T-helper 2 cell treated with Interferon-gamma antibody and Interleukin-4, amounts not matched to agents 5 μg/mL and 100 μg/mL, for 36 hours (primary cell): ENCODE measurements at regions not wholly inside any gene's neighbourhood (a gene's known extent, or its start where the extent isn't known, plus 50 kb on each side); places are given as distances from the start of the nearest gene placed in this dataset.
A peak's percentile ranks its signal among the peaks of the same experiment; 100 is the strongest.

Experiments used
- DNase-seq: peaks from one replicate; pipeline ENCODE4 v3.0.0; 2021; ENCODE audit warnings: low spot score
- H3K27ac Mint-ChIP-seq: one replicate; pipeline ENCODE4 v1.8.0; 2021; ENCODE audit warnings: mild to moderate bottlenecking, mixed read lengths
- H3K27me3 Mint-ChIP-seq: one replicate; pipeline ENCODE4 v1.8.0; 2021; ENCODE audit warnings: low read depth, mixed read lengths
- H3K36me3 Mint-ChIP-seq: one replicate; pipeline ENCODE4 v1.8.0; 2021; ENCODE audit warnings: low read depth, mixed read lengths
- H3K4me1 Mint-ChIP-seq: one replicate; pipeline ENCODE4 v1.8.0; 2021; ENCODE audit warnings: low read depth, mixed read lengths
- H3K4me3 Mint-ChIP-seq: one replicate; pipeline ENCODE4 v1.8.0; 2022; ENCODE audit warnings: mild to moderate bottlenecking, moderate library complexity, mixed read lengths
- H3K9me3 Mint-ChIP-seq: one replicate; pipeline ENCODE4 v1.8.0; 2021; ENCODE audit warnings: mixed read lengths

- Mint-ChIP-seq H3K27ac (peak overlapping the region; percentile 87), H3K4me1 (peaks cover 46% of the 10 kb centered on the region), H3K4me3 (peak overlapping the region; percentile 60), H3K36me3 (peaks cover 12% of the 10 kb centered on the region), H3K9me3 (no peaks in the 10 kb centered on the region), H3K27me3 (no peaks in the 10 kb centered on the region)
- no peak for DNase-seq
Measured at GRCh38 chr14:50039120-50039517, 77.3 kb downstream of the VCPKMT start.

- DNase-seq = no peak
- Mint-ChIP-seq H3K27ac (peak overlapping the region; percentile 97), H3K36me3 (peaks cover 12% of the 10 kb centered on the region), H3K9me3 (no peaks in the 10 kb centered on the region), H3K27me3 (no peaks in the 10 kb centered on the region), H3K4me3 (peak overlapping the region; percentile 85), H3K4me1 (peaks cover 53% of the 10 kb centered on the region)
Measured at GRCh38 chr14:50039734-50040400, 76.5 kb downstream of the VCPKMT start.

- DNase-seq = peak; percentile 45
- Mint-ChIP-seq H3K4me3 (peak overlapping the region; percentile 85), H3K9me3 (no peaks in the 10 kb centered on the region), H3K36me3 (peaks cover 12% of the 10 kb centered on the region), H3K27ac (peak overlapping the region; percentile 97), H3K27me3 (no peaks in the 10 kb centered on the region), H3K4me1 (peaks cover 56% of the 10 kb centered on the region)
Measured at GRCh38 chr14:50040401-50040775, 76.0 kb downstream of the VCPKMT start.

GRCh38 chr14:50040895-50041465 is 75.4 kb downstream of the VCPKMT start:
- peak overlapping the region; percentile 85 for H3K4me3 Mint-ChIP-seq
- peak overlapping the region; percentile 97 for H3K27ac Mint-ChIP-seq
- H3K4me1 Mint-ChIP-seq = peaks cover 62% of the 10 kb centered on the region
- no peak for DNase-seq
- no peaks in the 10 kb centered on the region for H3K9me3 Mint-ChIP-seq
- H3K36me3 Mint-ChIP-seq = peaks cover 17% of the 10 kb centered on the region
- H3K27me3 Mint-ChIP-seq = no peaks in the 10 kb centered on the region

GRCh38 chr14:50041980-50042379 is 74.4 kb downstream of the VCPKMT start:
- H3K27ac Mint-ChIP-seq = no peak overlapping the region
- H3K27me3 Mint-ChIP-seq = no peaks in the 10 kb centered on the region
- H3K4me1 Mint-ChIP-seq = peaks cover 69% of the 10 kb centered on the region
- H3K4me3 Mint-ChIP-seq = no peak overlapping the region
- DNase-seq = no peak
- peaks cover 23% of the 10 kb centered on the region for H3K36me3 Mint-ChIP-seq
- no peaks in the 10 kb centered on the region for H3K9me3 Mint-ChIP-seq

GRCh38 chr14:50044042-50044651 is 72.2 kb downstream of the VCPKMT start:
- DNase-seq = no peak
- no peaks in the 10 kb centered on the region for H3K27me3 Mint-ChIP-seq
- H3K36me3 Mint-ChIP-seq = peaks cover 19% of the 10 kb centered on the region
- H3K9me3 Mint-ChIP-seq = no peaks in the 10 kb centered on the region
- H3K4me1 Mint-ChIP-seq = peaks cover 62% of the 10 kb centered on the region
- H3K4me3 Mint-ChIP-seq = peak overlapping the region; percentile 62
- peak overlapping the region; percentile 95 for H3K27ac Mint-ChIP-seq

- Mint-ChIP-seq H3K27me3 (no peaks in the 10 kb centered on the region), H3K36me3 (peaks cover 19% of the 10 kb centered on the region), H3K4me1 (peaks cover 55% of the 10 kb centered on the region), H3K27ac (peak overlapping the region; percentile 90), H3K4me3 (peak overlapping the region; percentile 50), H3K9me3 (no peaks in the 10 kb centered on the region)
- peak; percentile 82 for DNase-seq
Measured at GRCh38 chr14:50045039-50045711, 71.2 kb downstream of the VCPKMT start.

GRCh38 chr14:50045837-50046236 is 70.5 kb downstream of the VCPKMT start:
- peaks cover 49% of the 10 kb centered on the region for H3K4me1 Mint-ChIP-seq

GRCh38 chr14:50047274-50047676 is 69.1 kb downstream of the VCPKMT start:
- H3K27ac Mint-ChIP-seq = peak overlapping the region; percentile 23
- H3K9me3 Mint-ChIP-seq = no peaks in the 10 kb centered on the region
- peaks cover 38% of the 10 kb centered on the region for H3K4me1 Mint-ChIP-seq
- no peak overlapping the region for H3K4me3 Mint-ChIP-seq
- H3K36me3 Mint-ChIP-seq = peaks cover 19% of the 10 kb centered on the region
- no peak for DNase-seq
- H3K27me3 Mint-ChIP-seq = no peaks in the 10 kb centered on the region

More at GRCh38 chr14:50045837-50046236, 70.5 kb downstream of the VCPKMT start:
- Mint-ChIP-seq H3K27ac (peak overlapping the region; percentile 90), H3K9me3 (no peaks in the 10 kb centered on the region), H3K27me3 (no peaks in the 10 kb centered on the region), H3K4me3 (peak overlapping the region; percentile 50), H3K36me3 (peaks cover 18% of the 10 kb centered on the region)
- DNase-seq = no peak

- no peaks in the 10 kb centered on the region for H3K27me3 Mint-ChIP-seq
- no peak overlapping the region for H3K4me3 Mint-ChIP-seq
Measured at GRCh38 chr14:50049093-50049492, 67.3 kb downstream of the VCPKMT start.

GRCh38 chr14:50049703-50050570 is 66.4 kb downstream of the VCPKMT start:
- Mint-ChIP-seq H3K36me3 (peaks cover 19% of the 10 kb centered on the region), H3K27ac (no peak overlapping the region), H3K27me3 (no peaks in the 10 kb centered on the region), H3K4me3 (no peak overlapping the region), H3K4me1 (peaks cover 27% of the 10 kb centered on the region), H3K9me3 (no peaks in the 10 kb centered on the region)
- DNase-seq = no peak

More at GRCh38 chr14:50049093-50049492, 67.3 kb downstream of the VCPKMT start:
- Mint-ChIP-seq H3K27ac (no peak overlapping the region), H3K4me1 (peaks cover 33% of the 10 kb centered on the region), H3K9me3 (no peaks in the 10 kb centered on the region), H3K36me3 (peaks cover 19% of the 10 kb centered on the region)
- no peak for DNase-seq

GRCh38 chr14:50051106-50051505 is 65.3 kb downstream of the VCPKMT start:
- Mint-ChIP-seq H3K4me3 (no peak overlapping the region), H3K27ac (no peak overlapping the region), H3K36me3 (peaks cover 12% of the 10 kb centered on the region), H3K9me3 (no peaks in the 10 kb centered on the region), H3K4me1 (peaks cover 20% of the 10 kb centered on the region), H3K27me3 (no peaks in the 10 kb centered on the region)
- DNase-seq = no peak

GRCh38 chr14:50051706-50052105 is 64.7 kb downstream of the VCPKMT start:
- H3K4me1 Mint-ChIP-seq = peaks cover 18% of the 10 kb centered on the region
- H3K36me3 Mint-ChIP-seq = peaks cover 8% of the 10 kb centered on the region
- H3K9me3 Mint-ChIP-seq = no peaks in the 10 kb centered on the region
- H3K27ac Mint-ChIP-seq = peak overlapping the region; percentile 19
- no peak for DNase-seq
- H3K4me3 Mint-ChIP-seq = no peak overlapping the region
- H3K27me3 Mint-ChIP-seq = no peaks in the 10 kb centered on the region
